ENCODE measurements at regions not wholly inside any gene's neighbourhood (a gene's known extent, or its start where the extent isn't known, plus 50 kb on each side); places are given as distances from the start of the nearest gene placed in this dataset.

GRCh38 chr10:121282264-121282663 lies 316.0 kb downstream of the FGFR2 start:
- no peak for DNase-seq

DNA sequence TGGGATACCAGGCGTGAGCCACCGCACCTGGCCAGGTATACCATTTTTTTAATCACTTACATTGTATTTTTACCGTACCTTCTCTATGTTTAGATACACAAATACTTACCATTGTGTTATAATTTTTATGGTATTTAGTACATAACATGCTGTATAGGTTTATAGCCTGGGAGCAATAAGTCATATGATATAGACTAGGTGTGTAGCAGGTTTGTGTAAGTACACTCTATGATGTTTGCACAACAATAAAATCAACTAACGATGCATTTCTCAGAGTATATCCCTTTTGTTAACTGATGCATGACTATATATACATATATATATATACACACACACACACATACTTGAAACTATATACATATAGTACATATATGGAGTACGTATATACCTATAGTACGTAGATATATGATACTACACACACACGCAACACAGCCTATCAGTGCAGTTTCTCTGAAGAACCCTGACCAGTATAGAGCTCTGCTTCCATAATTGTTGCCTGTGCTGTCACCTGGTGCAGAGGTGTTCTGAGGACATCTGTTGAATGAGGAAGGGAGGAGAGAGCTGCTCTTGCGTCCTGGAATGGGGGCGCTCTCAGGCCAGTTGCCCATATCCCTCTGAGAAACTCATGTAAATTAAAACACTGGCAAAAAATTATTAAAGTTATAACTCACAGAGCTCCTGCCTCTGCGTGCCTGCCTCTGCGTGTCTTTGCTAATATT lies 315.3 kb downstream of the FGFR2 start:
- no peak for DNase-seq

GRCh38 chr10:121284936-121285335 lies 313.3 kb downstream of the FGFR2 start:
- DNase-seq, result no peak

- DNase-seq, result no peak
Observed at GRCh38 chr10:121285406-121286196, 312.6 kb downstream of the FGFR2 start.

GRCh38 chr10:121288011-121288410 lies 310.2 kb downstream of the FGFR2 start:
- no peak for DNase-seq

DNA sequence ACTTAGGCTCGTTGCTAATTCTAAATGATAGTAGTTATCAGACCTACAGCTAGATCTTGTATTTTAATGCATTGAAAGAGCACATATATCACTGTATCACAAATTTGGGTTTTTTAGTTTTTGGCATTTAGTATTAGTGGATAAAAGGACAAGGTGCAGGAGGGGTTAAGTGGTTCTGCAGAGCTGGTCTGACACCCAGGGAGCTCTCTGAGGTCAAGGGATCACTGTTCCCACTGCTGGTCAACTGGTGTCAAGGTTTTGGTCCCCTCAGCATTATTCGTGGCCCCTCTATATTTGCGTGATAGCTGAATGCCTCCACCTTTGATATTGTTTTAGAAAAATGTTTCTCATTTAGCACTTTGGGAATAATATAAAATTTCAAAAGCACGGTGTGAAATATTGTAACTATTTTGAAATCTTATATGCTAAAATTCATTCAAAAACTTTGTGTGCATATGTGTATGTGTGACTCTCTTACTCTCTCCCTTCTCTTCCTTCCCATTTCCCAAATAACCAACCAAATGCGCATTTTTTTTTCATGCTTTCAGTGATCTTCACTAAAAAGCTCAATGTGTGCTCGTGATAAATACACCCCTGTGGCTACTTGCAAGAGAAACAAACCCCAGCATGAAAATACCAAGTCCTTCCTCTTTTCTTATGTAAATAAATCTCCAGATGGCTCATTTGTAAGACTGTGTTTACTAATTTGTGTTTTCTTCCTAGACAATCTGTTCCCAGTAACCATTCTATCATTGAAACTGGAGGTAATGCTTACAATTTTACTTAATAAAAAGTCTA lies 309.2 kb downstream of the FGFR2 start:
- no peak for DNase-seq

DNA sequence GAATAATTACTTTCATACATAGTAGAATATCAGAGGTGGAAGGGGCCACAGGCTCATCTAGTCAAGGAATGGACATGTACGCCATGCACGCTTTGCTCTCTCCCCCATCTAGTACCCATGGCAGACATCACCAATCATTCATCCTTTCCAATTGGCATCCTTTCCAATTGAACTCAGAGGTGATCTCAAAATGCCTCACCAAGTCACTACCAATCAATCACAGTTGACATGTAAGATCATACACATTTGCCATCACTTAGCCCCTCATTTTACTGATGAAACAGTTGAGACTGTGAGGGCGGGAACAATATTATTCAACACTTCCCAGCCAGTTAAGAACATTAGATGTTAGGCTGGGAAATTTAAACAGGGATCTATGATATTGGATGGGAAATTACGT lies 308.4 kb downstream of the FGFR2 start:
- DNase-seq, result no peak

GRCh38 chr10:121290674-121291073 lies 307.6 kb downstream of the FGFR2 start:
- no peak for DNase-seq

- DNase-seq, result no peak
Observed at GRCh38 chr10:121291376-121291775, 306.9 kb downstream of the FGFR2 start.

DNA sequence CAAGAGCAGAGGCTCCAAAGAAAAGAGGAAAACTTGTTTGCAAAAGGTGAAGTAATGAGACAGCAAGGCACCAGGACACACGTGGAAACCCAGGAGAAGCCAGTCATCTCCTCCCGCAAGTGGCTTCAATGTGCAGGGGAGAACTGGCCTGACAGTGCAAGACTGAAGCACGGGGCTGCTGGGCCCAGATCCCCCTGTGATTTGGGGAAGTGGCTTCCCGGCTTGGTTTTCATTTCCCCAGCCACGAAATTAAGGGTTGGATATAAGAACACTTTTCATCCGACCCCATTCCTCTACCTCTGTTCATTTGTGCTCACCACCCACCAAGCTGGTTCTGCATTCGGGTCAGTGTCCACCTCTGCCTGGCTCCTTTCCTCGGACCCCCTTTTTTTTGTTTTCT lies 306.4 kb downstream of the FGFR2 start:
- DNase-seq, result no peak

GRCh38 chr10:121292321-121292720 lies 305.9 kb downstream of the FGFR2 start:
- DNase-seq, result no peak

DNA sequence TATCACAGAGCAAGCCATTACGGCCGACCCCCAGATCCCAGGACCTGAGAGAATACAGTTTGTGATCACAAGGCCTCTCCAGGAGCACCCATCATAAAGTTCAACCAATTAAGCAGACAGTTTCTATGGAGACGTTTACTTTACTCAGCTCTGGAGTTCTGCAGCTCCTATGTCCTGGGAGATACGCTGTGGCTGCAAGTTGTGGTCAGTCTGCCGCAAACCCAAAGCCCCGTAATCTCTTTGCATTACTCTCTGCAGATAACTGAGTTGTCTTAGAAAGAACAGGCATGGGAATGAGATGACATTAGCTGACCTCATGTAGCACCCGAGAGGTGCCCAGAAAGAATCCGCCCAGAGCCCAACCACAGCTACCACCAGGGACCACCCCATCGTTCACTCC lies 305.1 kb downstream of the FGFR2 start:
- DNase-seq, result no peak

DNA sequence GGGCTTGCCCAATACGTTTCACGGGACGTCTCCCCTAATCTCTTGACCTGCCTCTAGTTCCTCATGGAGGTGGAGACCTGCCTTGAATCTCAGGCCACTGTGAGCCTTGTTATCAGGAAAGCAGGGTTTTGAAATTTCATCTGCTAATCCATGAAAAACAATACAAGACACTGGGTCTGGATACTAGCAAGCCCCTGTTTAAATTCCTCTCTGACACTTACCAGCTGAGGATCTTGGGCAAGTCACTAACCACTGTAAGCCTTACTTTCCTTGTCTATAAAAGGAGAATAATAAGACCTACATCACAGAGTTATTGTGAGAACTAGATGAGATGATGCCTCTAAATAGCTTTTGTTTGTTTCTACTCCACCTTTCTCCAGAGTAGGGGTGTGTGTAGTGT lies 303.6 kb downstream of the FGFR2 start:
- no peak for DNase-seq

- no peak for DNase-seq
Observed at GRCh38 chr10:121296378-121296777, 301.9 kb downstream of the FGFR2 start.

GRCh38 chr10:121296881-121297585 lies 301.2 kb downstream of the FGFR2 start:
- DNase-seq, result no peak

DNA sequence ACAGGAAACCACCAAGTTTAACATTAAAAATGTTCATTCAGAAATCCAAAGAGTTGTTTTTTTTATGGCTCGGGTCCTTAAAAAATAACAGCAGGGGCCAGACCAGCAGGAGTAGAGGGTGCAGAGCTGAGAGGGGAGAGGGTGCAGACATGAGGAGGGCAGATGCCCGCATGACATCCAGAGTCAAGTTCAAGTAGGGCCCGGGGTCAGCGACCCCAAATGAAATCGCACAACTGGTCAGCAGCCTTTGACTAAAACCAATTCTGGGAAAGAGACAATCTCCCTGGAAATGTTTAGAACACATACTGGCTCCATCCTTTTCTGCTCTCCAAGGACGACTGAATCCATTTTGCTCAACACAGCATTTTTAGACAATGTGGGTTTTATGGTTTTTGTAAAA lies 297.5 kb downstream of the FGFR2 start:
- no peak for DNase-seq

GRCh38 chr10:121302541-121303180 lies 295.6 kb downstream of the FGFR2 start:
- DNase-seq, result no peak

- no peak for DNase-seq
Observed at GRCh38 chr10:121303287-121303890, 294.9 kb downstream of the FGFR2 start.

DNA sequence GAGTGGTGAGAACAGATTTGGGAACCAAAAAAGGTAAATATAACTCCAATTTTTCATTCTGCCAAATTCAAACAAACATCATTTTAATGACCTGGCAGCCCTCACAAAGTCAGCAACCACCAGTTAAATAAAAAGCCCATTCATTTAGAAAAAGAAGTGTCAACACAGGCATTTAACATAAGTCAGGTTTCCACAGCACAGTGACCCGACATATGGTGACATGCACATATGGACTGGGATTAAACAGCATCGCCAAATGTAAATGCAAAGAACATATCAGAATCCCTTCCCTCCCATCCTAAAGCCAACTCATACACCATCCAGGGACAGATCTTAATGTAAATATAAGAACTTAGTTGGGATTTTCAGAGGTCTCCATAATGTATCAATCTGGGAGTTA lies 293.2 kb downstream of the FGFR2 start:
- DNase-seq, result no peak

GRCh38 chr10:121306159-121306673 lies 292.0 kb downstream of the FGFR2 start:
- DNase-seq, result no peak

GRCh38 chr10:121307411-121307980 lies 290.7 kb downstream of the FGFR2 start:
- DNase-seq, result no peak

All from NCI-H748 treated with DMSO at 0.1 percent for 48 hours (cell line).